ENCODE measurements at regions not wholly inside any gene's neighbourhood (a gene's known extent, or its start where the extent isn't known, plus 50 kb on each side); places are given as distances from the start of the nearest gene placed in this dataset.

GRCh38 chr7:47202146-47202783, 379.6 kb downstream of the TNS3 start:
- Histone ChIP-seq H3K27ac (no peak overlapping the region), H3K9me3 (replicated peaks in 1 of 3) (no peaks in the 10 kb centered on the region), H3K4me3 (no peak overlapping the region), H3K36me3 (replicated peaks in 1 of 2) (no peaks in the 10 kb centered on the region), H3K27me3 (no peaks in the 10 kb centered on the region), H3K4me1 (replicated peaks in 1 of 2) (no peaks in the 10 kb centered on the region)
- intact Hi-C loops (cut with DNase I): no loop called here
- TF ChIP-seq POLR2A (IDR thresholded peaks at IDR 0.05) (no peak), CTCF (IDR thresholded peaks at IDR 0.05) (no peak)
- DNase-seq: no peak
- 82 to 90% (median 85%) methylated on average over 5 to 7 of the region's 7 CpGs for WGBS, 4 donors

- no peaks in the 10 kb centered on the region for H3K27me3 ChIP-seq
- DNase-seq: no peak
Observed at GRCh38 chr7:47198159-47198558, 383.8 kb downstream of the TNS3 start.

GRCh38 chr7:47197486-47197885, 384.4 kb downstream of the TNS3 start:
- no peak for DNase-seq
- Histone ChIP-seq H3K27me3 (no peaks in the 10 kb centered on the region), H3K36me3 (replicated peaks in 1 of 2) (no peaks in the 10 kb centered on the region), H3K27ac (no peak overlapping the region), H3K9me3 (replicated peaks in 1 of 3) (no peaks in the 10 kb centered on the region), H3K4me3 (no peak overlapping the region), H3K4me1 (replicated peaks in 1 of 2) (no peaks in the 10 kb centered on the region)
- no peak for TF ChIP-seq POLR2A (IDR thresholded peaks at IDR 0.05)
- no peak for TF ChIP-seq CTCF (IDR thresholded peaks at IDR 0.05)
- intact Hi-C loops (cut with DNase I): no loop called here
- 61 to 69% (median 69%) methylated on average over 2 of the region's 2 CpGs; no CpG with 5 or more reads in 1 of the 4 donors for WGBS, 4 donors

More at GRCh38 chr7:47198159-47198558, 383.8 kb downstream of the TNS3 start:
- 92 to 100% (median 95%) methylated on average over 1 of the region's 1 CpG for WGBS, 4 donors
- Histone ChIP-seq H3K4me1 (replicated peaks in 1 of 2) (no peaks in the 10 kb centered on the region), H3K9me3 (replicated peaks in 1 of 3) (no peaks in the 10 kb centered on the region), H3K4me3 (no peak overlapping the region), H3K27ac (no peak overlapping the region), H3K36me3 (replicated peaks in 1 of 2) (no peaks in the 10 kb centered on the region)
- TF ChIP-seq POLR2A (IDR thresholded peaks at IDR 0.05) (no peak), CTCF (IDR thresholded peaks at IDR 0.05) (no peak)
- intact Hi-C loops (cut with DNase I): no loop called here

GRCh38 chr7:47196737-47197136, 385.2 kb downstream of the TNS3 start:
- Histone ChIP-seq H3K27me3 (no peaks in the 10 kb centered on the region), H3K4me1 (replicated peaks in 1 of 2) (no peaks in the 10 kb centered on the region), H3K27ac (no peak overlapping the region), H3K36me3 (replicated peaks in 1 of 2) (no peaks in the 10 kb centered on the region), H3K9me3 (replicated peaks in 1 of 3) (no peaks in the 10 kb centered on the region), H3K4me3 (no peak overlapping the region)
- WGBS, 4 donors: 71 to 86% (median 78%) methylated on average over 3 of the region's 3 CpGs
- DNase-seq: no peak
- TF ChIP-seq POLR2A (IDR thresholded peaks at IDR 0.05) (no peak), CTCF (IDR thresholded peaks at IDR 0.05) (no peak)
- intact Hi-C loops (cut with DNase I): no loop called here

All from adrenal gland (tissue), 9 donors.